ENCODE measurements at regions not wholly inside any gene's neighbourhood (a gene's known extent, or its start where the extent isn't known, plus 50 kb on each side); places are given as distances from the start of the nearest gene placed in this dataset.

GRCh38 chr9:11915699-11916098 is 777.5 kb upstream of the TYRP1 start:
- Histone ChIP-seq H3K9ac (replicated peaks; ENCODE audit: extremely low read depth, insufficient read depth, low read length) (no peak overlapping the region), H3K79me2 (ENCODE audit: control insufficient read depth, insufficient read depth, low read length) (no peaks in the 10 kb centered on the region), H3K9me1 (replicated peaks; ENCODE audit: control insufficient read depth, extremely low read depth, insufficient read depth, low read length) (no peaks in the 10 kb centered on the region), H3K4me3 (replicated peaks in 1 of 3; ENCODE audit: insufficient read depth in 1 of 3, low read depth in 1 of 3, low read length in 3 of 3) (no peak overlapping the region), H2AFZ (ENCODE audit: low read depth, low read length) (no peak overlapping the region), H3K4me2 (ENCODE audit: insufficient read depth, low read length) (no peak overlapping the region), H4K20me1 (replicated peaks; ENCODE audit: control insufficient read depth, extremely low read depth, insufficient read depth, low read length) (no peaks in the 10 kb centered on the region), H3K36me3 (ENCODE audit: control insufficient read depth in 2 of 2, extremely low read depth in 1 of 2, insufficient read depth in 2 of 2, low read length in 2 of 2) (no peaks in the 10 kb centered on the region), H3K27me3 (ENCODE audit: control insufficient read depth in 2 of 2, insufficient read depth in 2 of 2, low read length in 2 of 2) (no peaks in the 10 kb centered on the region), H3K9me3 (replicated peaks; ENCODE audit: control insufficient read depth, insufficient read depth, low read length) (no peaks in the 10 kb centered on the region), H3K27ac (ENCODE audit: insufficient read depth, low read depth, low read length) (no peak overlapping the region), H3K4me1 (ENCODE audit: control insufficient read depth, extremely low read depth, insufficient read depth, low read length) (no peaks in the 10 kb centered on the region)
- intact Hi-C loops (cut with micrococcal nuclease) (no loop called here), dilution Hi-C loops (cut with MboI; ENCODE audit: extremely low pct_ligation_motif_present, low sequenced_read_pairs) (no loop called here)
- DNase-seq (ENCODE audit: low read depth, low spot score) (no peak), FAIRE-seq (no peak)
- ChIA-PET CTCF (no interaction called here), POLR2A (no interaction called here)
- BruUV-seq (replicated peaks) = no TSS peak
- TF ChIP-seq CTCF (IDR thresholded peaks at IDR 0.05; ENCODE audit: extremely low read depth in 1 of 2, insufficient read depth in 1 of 2, low read depth in 1 of 2, low read length in 2 of 2) (no peak), MYC (IDR thresholded peaks at IDR 0.05; ENCODE audit: low read depth, low read length) (no peak), EZH2 (IDR thresholded peaks at IDR 0.05; ENCODE audit: borderline replicate concordance, low read depth, low read length, severe bottlenecking) (no peak)

- no peak overlapping the region for H3K9ac ChIP-seq (replicated peaks; ENCODE audit: extremely low read depth, insufficient read depth, low read length)
- FAIRE-seq (no peak), DNase-seq (ENCODE audit: low read depth, low spot score) (no peak)
- H3K36me3 ChIP-seq (ENCODE audit: control insufficient read depth in 2 of 2, extremely low read depth in 1 of 2, insufficient read depth in 2 of 2, low read length in 2 of 2) = no peaks in the 10 kb centered on the region
- no peak for TF ChIP-seq POLR2A (IDR thresholded peaks at IDR 0.05; ENCODE audit: low read depth, low read length)
- no peak for TF ChIP-seq GATA2 (IDR thresholded peaks at IDR 0.05; ENCODE audit: insufficient read depth, insufficient read length, low read depth, low read length)
- no peak for TF ChIP-seq JUN (IDR thresholded peaks at IDR 0.05; ENCODE audit: borderline replicate concordance, insufficient read depth, insufficient read length, low read depth)
- no peak for TF ChIP-seq FOS (IDR thresholded peaks at IDR 0.05; ENCODE audit: borderline replicate concordance, insufficient read depth, low read length)
- H3K4me3 ChIP-seq (replicated peaks in 1 of 3; ENCODE audit: insufficient read depth in 1 of 3, low read depth in 1 of 3, low read length in 3 of 3) = no peak overlapping the region
- intact Hi-C loops (cut with micrococcal nuclease) = no loop called here
- H3K9me1 ChIP-seq (replicated peaks; ENCODE audit: control insufficient read depth, extremely low read depth, insufficient read depth, low read length) = no peaks in the 10 kb centered on the region
- no peak overlapping the region for H2AFZ ChIP-seq (ENCODE audit: low read depth, low read length)
- POLR2A ChIA-PET = no interaction called here
- no TSS peak for BruUV-seq (replicated peaks)
- dilution Hi-C loops (cut with MboI; ENCODE audit: extremely low pct_ligation_motif_present, low sequenced_read_pairs) = no loop called here
- CTCF ChIA-PET = no interaction called here
- no peaks in the 10 kb centered on the region for H3K9me3 ChIP-seq (replicated peaks; ENCODE audit: control insufficient read depth, insufficient read depth, low read length)
- no peak overlapping the region for H3K4me2 ChIP-seq (ENCODE audit: insufficient read depth, low read length)
- H3K27ac ChIP-seq (ENCODE audit: insufficient read depth, low read depth, low read length) = no peak overlapping the region
- H3K27me3 ChIP-seq (ENCODE audit: control insufficient read depth in 2 of 2, insufficient read depth in 2 of 2, low read length in 2 of 2) = no peaks in the 10 kb centered on the region
- no peaks in the 10 kb centered on the region for H4K20me1 ChIP-seq (replicated peaks; ENCODE audit: control insufficient read depth, extremely low read depth, insufficient read depth, low read length)
- no peaks in the 10 kb centered on the region for H3K4me1 ChIP-seq (ENCODE audit: control insufficient read depth, extremely low read depth, insufficient read depth, low read length)
- H3K79me2 ChIP-seq (ENCODE audit: control insufficient read depth, insufficient read depth, low read length) = no peaks in the 10 kb centered on the region
These were observed 764.3 kb upstream of the TYRP1 start for GRCh38 chr9:11928871-11929321.
